H54 (cell line): ENCODE measurements at regions not wholly inside any gene's neighbourhood (a gene's known extent, or its start where the extent isn't known, plus 50 kb on each side); places are given as distances from the start of the nearest gene placed in this dataset.
A peak's percentile ranks its signal among the peaks of the same experiment; 100 is the strongest.
"Not testable (repeated sequence)": the region's sequence is repeated elsewhere in the genome, so short reads cannot be mapped to it uniquely, and the experiment has no call there.

Experiments used
- DNase-seq: peaks from one replicate; pipeline ENCODE4 v3.0.0; 2011; ENCODE audit warnings: low spot score, mixed read lengths; ENCODE audit not compliant: insufficient read length
- FAIRE-seq: peaks from 3 replicates; lab custom pipeline; 2011; peaks lifted over from hg19 to GRCh38; lab: Jason Lieb, UNC
- POLR2A ChIP-seq: IDR thresholded peaks from 2 replicates; pipeline ENCODE4 v1.6.1; 2011; ENCODE audit warnings: low read depth, mild to moderate bottlenecking, low read length

DNA sequence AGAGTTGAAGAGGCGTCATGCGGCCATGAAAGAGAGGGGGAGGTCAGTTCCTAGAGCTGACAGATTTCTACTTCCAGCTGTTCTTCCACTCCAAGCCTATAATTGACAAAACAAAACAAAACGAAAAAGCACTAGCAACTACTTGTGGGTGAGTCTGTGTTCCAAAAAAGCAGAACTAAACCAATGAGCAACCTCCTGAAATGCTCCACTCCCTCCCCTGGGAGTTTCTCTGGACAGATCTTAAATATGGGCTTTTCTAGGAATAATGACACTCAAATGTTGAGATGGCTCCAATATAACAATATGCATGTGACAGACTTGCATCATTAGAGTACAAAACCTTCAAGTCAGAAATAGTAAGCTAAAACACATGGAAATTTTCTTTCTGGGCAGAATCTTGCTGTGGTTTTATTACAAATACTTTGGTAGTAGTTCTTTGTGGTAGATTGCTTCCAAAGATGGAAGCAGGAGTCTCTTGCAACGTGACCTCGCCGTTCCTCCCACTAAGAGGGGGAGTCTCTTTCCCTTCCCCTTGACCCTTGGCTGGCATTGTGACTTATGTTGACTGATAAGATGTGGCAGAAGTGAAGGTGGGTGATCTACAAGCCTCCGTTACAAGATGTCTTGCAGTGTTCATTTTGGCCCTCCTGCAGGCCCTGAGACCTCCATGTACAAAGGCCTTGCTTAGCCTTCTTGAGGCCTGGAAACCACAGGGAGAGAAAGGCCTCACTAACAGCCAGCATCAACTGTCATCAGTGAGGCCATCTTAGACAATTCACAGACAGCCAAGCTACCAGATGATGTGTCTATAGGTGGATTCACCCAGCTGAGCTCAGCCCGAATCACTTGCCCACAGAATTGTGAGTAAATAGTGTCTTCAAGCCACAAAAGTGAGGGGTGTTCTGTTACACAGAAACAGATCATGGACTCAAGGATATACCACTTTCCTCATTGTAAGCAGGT lies 173.1 kb upstream of the RFC3 start:
- DNase-seq = no peak

DNA sequence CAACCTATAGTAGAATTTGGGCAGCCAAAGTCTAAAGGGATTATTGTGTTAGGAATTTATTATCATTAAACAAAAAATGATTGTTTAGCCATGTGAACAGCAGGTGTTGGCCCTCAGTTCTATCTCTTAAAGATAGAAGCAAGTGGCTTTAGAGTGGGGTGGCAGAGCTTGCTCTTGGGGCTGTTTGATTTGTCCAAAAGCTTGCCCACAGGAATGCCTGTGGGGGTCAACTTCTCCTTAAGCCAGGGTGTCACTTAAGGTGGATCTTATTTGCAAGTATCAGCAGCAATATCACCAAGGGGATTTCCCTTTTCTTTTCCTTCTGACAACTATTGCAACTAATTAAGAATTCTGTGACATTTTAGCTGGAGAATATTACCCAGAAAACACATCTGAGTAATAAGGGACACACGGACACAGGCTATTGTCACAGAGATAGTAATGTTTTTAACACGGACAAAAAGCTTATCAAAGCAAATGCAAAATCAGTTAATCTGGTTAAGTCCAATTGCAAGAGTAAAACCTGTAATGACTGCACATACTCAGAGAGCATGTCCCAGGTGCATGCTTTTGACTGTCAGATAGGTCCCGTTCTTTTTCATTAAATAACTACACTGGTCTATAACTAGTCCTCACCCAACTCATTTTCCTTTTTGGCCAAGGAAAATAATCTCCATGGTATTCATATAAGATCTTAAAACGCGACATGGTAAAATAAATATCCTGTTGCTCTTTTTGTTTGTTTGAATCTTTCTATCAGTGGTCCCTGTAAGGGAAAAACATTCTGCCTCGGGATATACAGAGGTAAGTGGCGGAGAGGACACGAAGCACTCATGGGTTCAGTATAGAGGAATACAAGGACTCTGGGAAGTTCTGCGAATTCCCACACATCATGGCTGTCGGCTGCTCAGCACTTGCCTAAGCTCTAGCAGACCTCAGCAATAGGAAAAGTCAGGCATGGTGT lies 172.1 kb upstream of the RFC3 start:
- TF ChIP-seq POLR2A = no peak
- DNase-seq (no peak), FAIRE-seq (no peak)

More for the DNA sequence above, 173.1 kb upstream of the RFC3 start:
- no peak for FAIRE-seq
- TF ChIP-seq POLR2A = no peak

- FAIRE-seq = no peak
- no peak for DNase-seq
These were observed 168.6 kb upstream of the RFC3 start for GRCh38 chr13:33649212-33649878.

GRCh38 chr13:33651766-33652165 lies 166.2 kb upstream of the RFC3 start:
- DNase-seq = no peak
- FAIRE-seq = no peak
- no peak for TF ChIP-seq POLR2A

More at GRCh38 chr13:33649212-33649878, 168.6 kb upstream of the RFC3 start:
- TF ChIP-seq POLR2A = no peak

- TF ChIP-seq POLR2A = no peak
- no peak for FAIRE-seq
- DNase-seq = no peak
These were observed 160.7 kb upstream of the RFC3 start for GRCh38 chr13:33657274-33657673.

GRCh38 chr13:33659466-33659865 lies 158.5 kb upstream of the RFC3 start:
- TF ChIP-seq POLR2A = no peak
- no peak for FAIRE-seq
- no peak for DNase-seq

- no peak for DNase-seq
- no peak for FAIRE-seq
- no peak for TF ChIP-seq POLR2A
These were observed 158.1 kb upstream of the RFC3 start for GRCh38 chr13:33659894-33660293.

- no peak for FAIRE-seq
- DNase-seq = no peak
- TF ChIP-seq POLR2A = no peak
These were observed 155.6 kb upstream of the RFC3 start for GRCh38 chr13:33662392-33662791.

DNA sequence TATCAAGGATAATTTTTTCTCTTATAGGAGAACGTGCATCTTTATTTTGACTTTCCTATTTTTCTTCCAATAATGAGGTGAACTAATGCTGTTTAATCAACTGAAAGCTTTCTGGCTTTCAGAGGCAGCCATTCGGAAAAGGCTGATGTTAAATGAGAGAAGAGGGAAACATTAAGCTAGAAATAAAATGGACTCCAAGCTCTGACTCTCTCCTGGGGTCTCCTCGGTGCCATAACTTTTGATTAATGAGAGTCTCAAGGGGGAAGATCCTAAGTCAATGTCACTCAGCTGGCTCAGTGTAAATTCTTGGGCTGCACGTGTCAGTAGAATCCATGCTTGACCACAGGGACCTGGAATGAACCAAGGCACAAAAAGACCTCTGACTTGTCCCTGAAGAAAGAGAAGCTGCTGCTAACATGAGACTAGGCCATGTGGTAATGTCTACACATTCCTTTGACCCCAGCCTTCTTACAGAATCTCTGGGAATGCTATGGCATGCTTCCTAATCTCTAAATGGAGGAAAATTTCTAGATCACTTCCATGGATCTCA lies 152.2 kb upstream of the RFC3 start:
- no peak for TF ChIP-seq POLR2A
- FAIRE-seq (no peak), DNase-seq (no peak)

DNA sequence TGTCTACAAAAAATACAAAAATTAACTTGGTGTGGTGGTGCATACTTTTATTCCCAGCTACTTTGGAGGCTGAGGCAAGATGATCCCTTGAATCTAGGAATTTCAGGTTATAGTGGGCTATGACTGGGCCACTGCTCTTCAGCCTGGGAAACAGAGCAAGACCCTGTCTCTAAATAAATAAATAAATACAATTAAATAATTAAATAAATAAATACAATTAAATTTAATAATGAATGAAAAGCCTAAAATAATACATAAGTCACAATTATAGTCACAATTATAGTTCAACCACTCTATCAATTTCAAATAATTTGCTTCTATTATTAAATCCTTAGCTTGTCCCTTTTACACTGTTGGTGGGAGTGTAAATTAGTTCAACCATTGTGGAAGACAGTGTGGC lies 146.4 kb upstream of the RFC3 start:
- no peak for TF ChIP-seq POLR2A
- FAIRE-seq (no peak), DNase-seq (no peak)

- DNase-seq, FAIRE-seq: not testable (repeated sequence)
These were observed 145.9 kb upstream of the RFC3 start for GRCh38 chr13:33672022-33672421.

- DNase-seq (peak; percentile 26), FAIRE-seq (peak; percentile 50)
- no peak for TF ChIP-seq POLR2A
These were observed 141.6 kb upstream of the RFC3 start for GRCh38 chr13:33676045-33676989.

DNA sequence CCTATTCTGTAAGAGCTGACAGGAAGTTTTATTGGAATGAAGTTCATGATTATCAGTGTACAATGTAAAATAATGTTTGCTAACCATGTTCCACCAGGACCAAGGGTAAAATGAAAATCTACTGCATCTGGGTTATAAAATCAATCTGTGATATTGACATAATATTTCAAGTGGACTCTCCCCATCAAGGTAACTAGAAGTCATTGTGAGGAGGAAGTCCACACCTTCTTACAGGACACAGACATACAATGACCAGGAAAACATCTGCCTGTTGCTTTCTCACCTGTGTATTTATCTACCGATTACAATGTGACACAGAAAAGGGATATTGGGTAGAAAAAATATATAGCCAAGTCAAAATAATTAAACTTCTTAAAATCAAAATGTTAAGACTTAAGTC lies 140.7 kb upstream of the RFC3 start:
- FAIRE-seq (no peak), DNase-seq (no peak)
- TF ChIP-seq POLR2A = no peak
